Right ventricle myocardium inferior (tissue), 1 donor: ENCODE measurements at regions not wholly inside any gene's neighbourhood (a gene's known extent, or its start where the extent isn't known, plus 50 kb on each side); places are given as distances from the start of the nearest gene placed in this dataset.

ENCODE experiments used
- ATAC-seq: fragments of 200-7000 bp; cut with Tn5 transposase; one replicate; pipeline ENCODE4 v1.9.1; 2020; ENCODE audit warnings: mild to moderate bottlenecking, moderate library complexity
- DNase-seq: peaks from one replicate; pipeline ENCODE4 v3.0.0; 2021; ENCODE audit errors: missing footprints
- intact Hi-C: fragments of 100-400 bp; cut with DNase I; formaldehyde crosslinking; loops from one replicate; pipeline ENCODE4 v1.11.0; 2022
- donor health status: DM: no; HTN: yes; CAD: no; lungs with severe emphysema.

GRCh38 chr2:186229265-186229664 is 256.8 kb upstream of the ZC3H15 start:
- no peak for ATAC-seq
- intact Hi-C loops = no loop called here
- no peak for DNase-seq

- intact Hi-C loops = no loop called here
- ATAC-seq (no peak), DNase-seq (no peak)
These were observed 244.2 kb upstream of the ZC3H15 start for GRCh38 chr2:186241874-186242273.

- intact Hi-C loops = no loop called here
- DNase-seq (no peak), ATAC-seq (no peak)
These were observed 231.3 kb upstream of the ZC3H15 start for GRCh38 chr2:186254759-186255158.

- intact Hi-C loops = no loop called here
These were observed 230.2 kb upstream of the ZC3H15 start for GRCh38 chr2:186255823-186256222.

GRCh38 chr2:186256540-186256939 is 229.5 kb upstream of the ZC3H15 start:
- ATAC-seq = no peak
- intact Hi-C loops = no loop called here
- no peak for DNase-seq

More at GRCh38 chr2:186255823-186256222, 230.2 kb upstream of the ZC3H15 start:
- DNase-seq (no peak), ATAC-seq (no peak)

- DNase-seq = no peak
These were observed 222.3 kb upstream of the ZC3H15 start for GRCh38 chr2:186263673-186264250.

GRCh38 chr2:186269536-186269935 is 216.5 kb upstream of the ZC3H15 start:
- ATAC-seq (no peak), DNase-seq (no peak)
- intact Hi-C loops = no loop called here

More at GRCh38 chr2:186263673-186264250, 222.3 kb upstream of the ZC3H15 start:
- ATAC-seq = no peak
- intact Hi-C loops = no loop called here

- DNase-seq = no peak
- no peak for ATAC-seq
- intact Hi-C loops = no loop called here
These were observed 212.1 kb upstream of the ZC3H15 start for GRCh38 chr2:186273953-186274352.

- no peak for ATAC-seq
- no peak for DNase-seq
- intact Hi-C loops = no loop called here
These were observed 211.0 kb upstream of the ZC3H15 start for GRCh38 chr2:186274936-186275575.

GRCh38 chr2:186276909-186277308 is 209.2 kb upstream of the ZC3H15 start:
- intact Hi-C loops = no loop called here
- ATAC-seq (no peak), DNase-seq (no peak)

GRCh38 chr2:186281726-186282125 is 204.3 kb upstream of the ZC3H15 start:
- no peak for ATAC-seq
- no peak for DNase-seq
- intact Hi-C loops = no loop called here

GRCh38 chr2:186294248-186294888 is 191.7 kb upstream of the ZC3H15 start:
- DNase-seq = no peak
- intact Hi-C loops = no loop called here
- no peak for ATAC-seq

GRCh38 chr2:186299610-186300009 is 186.4 kb upstream of the ZC3H15 start:
- intact Hi-C loops = no loop called here
- ATAC-seq (no peak), DNase-seq (no peak)

GRCh38 chr2:186302263-186302662 is 183.8 kb upstream of the ZC3H15 start:
- DNase-seq (no peak), ATAC-seq (no peak)
- intact Hi-C loops = no loop called here

- no peak for ATAC-seq
- intact Hi-C loops = no loop called here
- DNase-seq = no peak
These were observed 183.0 kb upstream of the ZC3H15 start for GRCh38 chr2:186303091-186303490.

- no peak for DNase-seq
- no peak for ATAC-seq
- intact Hi-C loops = no loop called here
These were observed 182.0 kb upstream of the ZC3H15 start for GRCh38 chr2:186304064-186304463.

- intact Hi-C loops = no loop called here
- ATAC-seq (no peak), DNase-seq (no peak)
These were observed 179.3 kb upstream of the ZC3H15 start for GRCh38 chr2:186306754-186307153.

GRCh38 chr2:186307871-186308270 is 178.2 kb upstream of the ZC3H15 start:
- intact Hi-C loops = no loop called here
- no peak for DNase-seq
- no peak for ATAC-seq

- intact Hi-C loops = no loop called here
- no peak for ATAC-seq
These were observed 177.7 kb upstream of the ZC3H15 start for GRCh38 chr2:186308347-186308746.

GRCh38 chr2:186309901-186310300 is 176.2 kb upstream of the ZC3H15 start:
- intact Hi-C loops = no loop called here
- ATAC-seq (peak; percentile 60), DNase-seq (no peak)

More at GRCh38 chr2:186308347-186308746, 177.7 kb upstream of the ZC3H15 start:
- no peak for DNase-seq
